ENCODE measurements at regions not wholly inside any gene's neighbourhood (a gene's known extent, or its start where the extent isn't known, plus 50 kb on each side); places are given as distances from the start of the nearest gene placed in this dataset.

- Histone ChIP-seq H3K79me1 (ENCODE audit: low read depth, low read length) (no peaks in the 10 kb centered on the region), H2AFZ (ENCODE audit: low read length) (no peak overlapping the region), H3K27ac (replicated peaks; ENCODE audit: low read length) (no peak overlapping the region), H3K9ac (ENCODE audit: low read depth, low read length, poor library complexity) (no peak overlapping the region), H3K4ac (ENCODE audit: low read length) (no peak overlapping the region), H3K9me3 (replicated peaks in 1 of 2; ENCODE audit: control insufficient read depth in 2 of 2, insufficient read depth in 1 of 2, low read depth in 1 of 2, low read length in 2 of 2) (no peaks in the 10 kb centered on the region), H3K4me1 (ENCODE audit: control insufficient read depth in 2 of 2, insufficient read depth in 1 of 2, low read depth in 1 of 2, low read length in 2 of 2) (peaks cover 0 to 3% of the 10 kb centered on the region in 2 donors), H4K91ac (ENCODE audit: low read depth, low read length, poor library complexity) (no peak overlapping the region), H3K23ac (ENCODE audit: low read depth, low read length, poor library complexity) (no peak overlapping the region), H4K8ac (ENCODE audit: low read depth, low read length) (no peak overlapping the region), H3K4me3 (ENCODE audit: low read length in 2 of 2) (no peak overlapping the region), H2BK15ac (ENCODE audit: low read length) (no peak overlapping the region), H3K18ac (ENCODE audit: low read length) (no peak overlapping the region), H3K27me3 (ENCODE audit: control insufficient read depth in 3 of 3, insufficient read depth in 3 of 3, low read depth in 1 of 3, low read length in 3 of 3) (peaks cover 0 to 4% (median 0%) of the 10 kb centered on the region in 3 experiments), H3K14ac (ENCODE audit: low read length) (no peak overlapping the region), H3K4me2 (ENCODE audit: insufficient read depth, low read length, poor library complexity, severe bottlenecking) (no peak overlapping the region), H2AK5ac (ENCODE audit: low read depth, low read length) (no peak overlapping the region), H2BK5ac (ENCODE audit: low read length) (no peak overlapping the region), H2BK12ac (ENCODE audit: low read length) (no peak overlapping the region), H3K36me3 (replicated peaks in 1 of 2; ENCODE audit: control insufficient read depth in 2 of 2, insufficient read depth in 2 of 2, low read length in 2 of 2) (no peaks in the 10 kb centered on the region), H2BK120ac (ENCODE audit: low read depth, low read length) (no peak overlapping the region)
- no CpG with 5 or more reads among the region's 2 CpGs for WGBS, 2 donors (ENCODE audit: extremely low coverage in 2 of 2, insufficient read length in 2 of 2, insufficient replicate concordance in 1 of 2)
- DNase-seq (ENCODE audit: low spot score): no peak
These were observed 200.9 kb downstream of the TEX36 start for GRCh38 chr10:125482108-125482507.

DNA sequence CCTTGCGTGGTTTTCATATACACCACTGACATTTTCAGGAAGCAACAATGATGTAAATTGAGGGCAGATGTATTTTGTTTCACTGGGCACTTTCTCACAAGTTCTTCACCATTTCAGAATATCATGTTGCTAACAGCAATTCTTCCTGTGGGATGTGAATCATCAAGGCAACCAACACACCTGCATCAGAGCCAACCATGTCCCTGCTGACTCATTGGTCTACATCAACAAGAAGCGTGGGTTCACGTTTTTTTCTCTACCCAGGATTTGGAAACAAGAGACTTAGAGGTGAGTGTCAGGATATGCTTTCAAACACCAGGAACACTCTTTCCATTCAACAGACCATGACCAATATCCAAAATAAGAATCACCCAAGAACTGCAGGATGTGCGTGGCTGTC is 203.9 kb downstream of the TEX36 start:
- peaks cover 0 to 11% (median 0%) of the 10 kb centered on the region in 3 experiments for H3K27me3 ChIP-seq (ENCODE audit: control insufficient read depth in 3 of 3, insufficient read depth in 3 of 3, low read depth in 1 of 3, low read length in 3 of 3)
- no peak overlapping the region for H3K27ac ChIP-seq (replicated peaks; ENCODE audit: low read length)
- H3K4me2 ChIP-seq (ENCODE audit: insufficient read depth, low read length, poor library complexity, severe bottlenecking): no peak overlapping the region
- no peak overlapping the region for H3K4ac ChIP-seq (ENCODE audit: low read length)
- no peak overlapping the region for H2BK120ac ChIP-seq (ENCODE audit: low read depth, low read length)
- no peaks in the 10 kb centered on the region for H3K36me3 ChIP-seq (replicated peaks in 1 of 2; ENCODE audit: control insufficient read depth in 2 of 2, insufficient read depth in 2 of 2, low read length in 2 of 2)
- no CpG with 5 or more reads among the region's 4 CpGs for WGBS, 2 donors (ENCODE audit: extremely low coverage in 2 of 2, insufficient read length in 2 of 2, insufficient replicate concordance in 1 of 2)
- no peak overlapping the region for H3K23ac ChIP-seq (ENCODE audit: low read depth, low read length, poor library complexity)
- no peak overlapping the region for H2AFZ ChIP-seq (ENCODE audit: low read length)
- H2BK15ac ChIP-seq (ENCODE audit: low read length): no peak overlapping the region
- H3K4me1 ChIP-seq (ENCODE audit: control insufficient read depth in 2 of 2, insufficient read depth in 1 of 2, low read depth in 1 of 2, low read length in 2 of 2): peaks cover 0 to 3% of the 10 kb centered on the region in 2 donors
- no peak for DNase-seq (ENCODE audit: low spot score)
- H4K91ac ChIP-seq (ENCODE audit: low read depth, low read length, poor library complexity): no peak overlapping the region
- no peak overlapping the region for H3K14ac ChIP-seq (ENCODE audit: low read length)
- H2BK12ac ChIP-seq (ENCODE audit: low read length): no peak overlapping the region
- no peak overlapping the region for H4K8ac ChIP-seq (ENCODE audit: low read depth, low read length)
- H3K79me1 ChIP-seq (ENCODE audit: low read depth, low read length): no peaks in the 10 kb centered on the region
- H2AK5ac ChIP-seq (ENCODE audit: low read depth, low read length): no peak overlapping the region
- no peak overlapping the region for H2BK5ac ChIP-seq (ENCODE audit: low read length)
- H3K9me3 ChIP-seq (replicated peaks in 1 of 2; ENCODE audit: control insufficient read depth in 2 of 2, insufficient read depth in 1 of 2, low read depth in 1 of 2, low read length in 2 of 2): no peaks in the 10 kb centered on the region
- no peak overlapping the region for H3K4me3 ChIP-seq (ENCODE audit: low read length in 2 of 2)
- H3K9ac ChIP-seq (ENCODE audit: low read depth, low read length, poor library complexity): no peak overlapping the region
- H3K18ac ChIP-seq (ENCODE audit: low read length): no peak overlapping the region

DNA sequence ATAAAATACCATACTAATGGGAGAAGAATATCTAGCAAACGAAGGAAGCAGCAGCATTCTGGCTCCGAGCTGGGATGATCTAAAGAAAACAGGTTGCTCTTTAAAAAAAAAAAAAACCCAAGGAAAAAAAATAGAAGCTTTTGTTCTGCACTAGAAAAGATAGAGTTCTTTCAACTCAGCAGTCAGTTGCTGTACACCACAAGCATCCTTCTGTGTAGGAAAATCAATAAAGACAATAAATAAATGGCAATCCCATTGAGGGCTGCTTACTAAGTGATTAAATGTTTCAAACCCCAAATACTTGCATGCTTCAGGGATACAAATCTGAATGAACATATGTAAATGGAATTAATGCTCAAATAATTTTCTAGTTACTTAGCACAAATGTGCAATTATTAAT is 207.1 kb downstream of the TEX36 start:
- H3K4me1 ChIP-seq (ENCODE audit: control insufficient read depth in 2 of 2, insufficient read depth in 1 of 2, low read depth in 1 of 2, low read length in 2 of 2): no peaks in the 10 kb centered on the region
- no peak overlapping the region for H3K4me2 ChIP-seq (ENCODE audit: insufficient read depth, low read length, poor library complexity, severe bottlenecking)
- H3K23ac ChIP-seq (ENCODE audit: low read depth, low read length, poor library complexity): no peak overlapping the region
- no peak overlapping the region for H2BK12ac ChIP-seq (ENCODE audit: low read length)
- H3K27ac ChIP-seq (replicated peaks; ENCODE audit: low read length): no peak overlapping the region
- no peak for DNase-seq (ENCODE audit: low spot score)
- H2BK120ac ChIP-seq (ENCODE audit: low read depth, low read length): no peak overlapping the region
- H3K14ac ChIP-seq (ENCODE audit: low read length): no peak overlapping the region
- H2BK15ac ChIP-seq (ENCODE audit: low read length): no peak overlapping the region
- H2BK5ac ChIP-seq (ENCODE audit: low read length): no peak overlapping the region
- no peak overlapping the region for H2AK5ac ChIP-seq (ENCODE audit: low read depth, low read length)
- H3K27me3 ChIP-seq (ENCODE audit: control insufficient read depth in 3 of 3, insufficient read depth in 3 of 3, low read depth in 1 of 3, low read length in 3 of 3): peaks cover 0 to 22% (median 0%) of the 10 kb centered on the region in 3 experiments
- no peak overlapping the region for H2AFZ ChIP-seq (ENCODE audit: low read length)
- no peaks in the 10 kb centered on the region for H3K36me3 ChIP-seq (replicated peaks in 1 of 2; ENCODE audit: control insufficient read depth in 2 of 2, insufficient read depth in 2 of 2, low read length in 2 of 2)
- H3K4ac ChIP-seq (ENCODE audit: low read length): no peak overlapping the region
- H3K18ac ChIP-seq (ENCODE audit: low read length): no peak overlapping the region
- no peaks in the 10 kb centered on the region for H3K79me1 ChIP-seq (ENCODE audit: low read depth, low read length)
- H4K91ac ChIP-seq (ENCODE audit: low read depth, low read length, poor library complexity): no peak overlapping the region
- no CpG with 5 or more reads among the region's 2 CpGs for WGBS, 2 donors (ENCODE audit: extremely low coverage in 2 of 2, insufficient read length in 2 of 2, insufficient replicate concordance in 1 of 2)
- no peaks in the 10 kb centered on the region for H3K9me3 ChIP-seq (replicated peaks in 1 of 2; ENCODE audit: control insufficient read depth in 2 of 2, insufficient read depth in 1 of 2, low read depth in 1 of 2, low read length in 2 of 2)
- H3K4me3 ChIP-seq (ENCODE audit: low read length in 2 of 2): no peak overlapping the region
- H4K8ac ChIP-seq (ENCODE audit: low read depth, low read length): no peak overlapping the region
- H3K9ac ChIP-seq (ENCODE audit: low read depth, low read length, poor library complexity): no peak overlapping the region

DNA sequence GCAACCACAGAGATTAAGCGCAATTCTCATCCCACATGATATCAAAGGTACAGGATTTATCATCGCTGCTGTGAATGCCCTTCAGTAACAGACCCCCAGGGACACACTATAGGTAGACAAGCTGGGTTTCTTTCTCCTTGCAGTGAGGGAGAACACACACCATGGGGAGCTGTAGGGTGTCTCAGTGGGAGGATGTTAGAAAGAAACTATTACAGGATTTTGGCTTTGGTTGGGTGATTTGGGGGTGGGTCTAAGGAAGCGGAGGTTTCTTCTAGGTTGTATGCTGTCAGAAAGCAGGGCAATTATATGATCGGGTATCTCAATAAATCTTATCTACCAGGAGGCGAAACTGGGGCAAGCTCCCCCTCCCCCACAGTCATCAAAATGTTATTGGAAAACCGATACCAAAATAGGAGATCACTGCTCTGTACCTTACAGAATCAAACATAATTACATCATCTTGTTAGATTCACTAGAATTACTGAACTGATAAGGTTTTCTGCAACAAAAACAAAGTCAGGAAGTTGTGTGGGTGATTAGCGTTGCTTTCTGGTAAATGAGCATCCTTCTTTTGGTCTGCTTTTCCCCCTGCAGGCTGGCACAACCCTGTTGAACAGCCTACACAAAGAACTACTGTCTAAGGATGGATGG is 209.7 kb downstream of the TEX36 start:
- no peak overlapping the region for H3K23ac ChIP-seq (ENCODE audit: low read depth, low read length, poor library complexity)
- H3K4me3 ChIP-seq (ENCODE audit: low read length in 2 of 2): no peak overlapping the region
- no peak for DNase-seq (ENCODE audit: low spot score)
- no peak overlapping the region for H3K14ac ChIP-seq (ENCODE audit: low read length)
- no CpG with 5 or more reads among the region's 7 CpGs for WGBS, 2 donors (ENCODE audit: extremely low coverage in 2 of 2, insufficient read length in 2 of 2, insufficient replicate concordance in 1 of 2)
- H4K91ac ChIP-seq (ENCODE audit: low read depth, low read length, poor library complexity): no peak overlapping the region
- no peak overlapping the region for H3K4me2 ChIP-seq (ENCODE audit: insufficient read depth, low read length, poor library complexity, severe bottlenecking)
- H3K4me1 ChIP-seq (ENCODE audit: control insufficient read depth in 2 of 2, insufficient read depth in 1 of 2, low read depth in 1 of 2, low read length in 2 of 2): no peaks in the 10 kb centered on the region
- no peaks in the 10 kb centered on the region for H3K79me1 ChIP-seq (ENCODE audit: low read depth, low read length)
- H2BK12ac ChIP-seq (ENCODE audit: low read length): no peak overlapping the region
- H2AFZ ChIP-seq (ENCODE audit: low read length): no peak overlapping the region
- no peaks in the 10 kb centered on the region for H3K9me3 ChIP-seq (replicated peaks in 1 of 2; ENCODE audit: control insufficient read depth in 2 of 2, insufficient read depth in 1 of 2, low read depth in 1 of 2, low read length in 2 of 2)
- H3K27me3 ChIP-seq (ENCODE audit: control insufficient read depth in 3 of 3, insufficient read depth in 3 of 3, low read depth in 1 of 3, low read length in 3 of 3): peaks cover 0 to 25% (median 0%) of the 10 kb centered on the region in 3 experiments
- no peak overlapping the region for H4K8ac ChIP-seq (ENCODE audit: low read depth, low read length)
- no peak overlapping the region for H3K18ac ChIP-seq (ENCODE audit: low read length)
- H3K9ac ChIP-seq (ENCODE audit: low read depth, low read length, poor library complexity): no peak overlapping the region
- H3K36me3 ChIP-seq (replicated peaks in 1 of 2; ENCODE audit: control insufficient read depth in 2 of 2, insufficient read depth in 2 of 2, low read length in 2 of 2): no peaks in the 10 kb centered on the region
- H3K4ac ChIP-seq (ENCODE audit: low read length): no peak overlapping the region
- H3K27ac ChIP-seq (replicated peaks; ENCODE audit: low read length): no peak overlapping the region
- H2BK5ac ChIP-seq (ENCODE audit: low read length): no peak overlapping the region
- no peak overlapping the region for H2BK120ac ChIP-seq (ENCODE audit: low read depth, low read length)
- no peak overlapping the region for H2BK15ac ChIP-seq (ENCODE audit: low read length)
- H2AK5ac ChIP-seq (ENCODE audit: low read depth, low read length): no peak overlapping the region

Data from neuronal stem cell (in vitro differentiated cells).